Panc1 (cell line): ENCODE measurements at regions not wholly inside any gene's neighbourhood (a gene's known extent, or its start where the extent isn't known, plus 50 kb on each side); places are given as distances from the start of the nearest gene placed in this dataset.

Source experiments
- ATAC-seq: fragments of 200-7000 bp; cut with Tn5 transposase; 2 replicates; pipeline ENCODE4 v1.9.1; 2020; ENCODE audit warnings: mild to moderate bottlenecking, moderate library complexity
- BruUV-seq: library from RNA; stranded (reverse); fragments of 400-500 nt; replicated peaks from 2 replicates; lab custom pipeline; 2021; lab: Mats Ljungman, UMichigan
- CTCF ChIA-PET: fragments of 300-600 bp; sonication (Branson Sonifier 250); formaldehyde crosslinking; loops from one replicate; lab custom pipeline; 2022; ENCODE audit warnings: antibody characterized with exemption; lab: Charles Lee
- POLR2A ChIA-PET: fragments of 300-600 bp; sonication (Branson Sonifier 250); formaldehyde crosslinking; loops from one replicate; lab custom pipeline; 2022; ENCODE audit warnings: antibody characterized with exemption; lab: Charles Lee
- DNase-seq: peaks from one replicate; pipeline ENCODE4 v3.0.0-alpha.2; 2010; ENCODE audit warnings: low read depth, low spot score
- H3K27ac ChIP-seq: 2 replicates; pipeline ENCODE4 v1.5.1; 2011; ENCODE audit warnings: mild to moderate bottlenecking, low read length, inconsistent platforms
- H3K27me3 ChIP-seq: fragments of 200-500 bp; sonication (Bioruptor generic); 2 replicates; pipeline ENCODE4 v1.6.0; 2014; ENCODE audit warnings: low read length, inconsistent platforms; ENCODE audit not compliant: control insufficient read depth, insufficient read depth
- H3K36me3 ChIP-seq: fragments of 200-500 bp; sonication (Bioruptor generic); 2 replicates; pipeline ENCODE4 v1.5.1; 2014; ENCODE audit warnings: inconsistent platforms, mild to moderate bottlenecking, low read length, moderate library complexity; ENCODE audit not compliant: control insufficient read depth, insufficient read depth
- H3K4me1 ChIP-seq: 2 replicates; pipeline ENCODE4 v1.5.1; 2011; ENCODE audit warnings: inconsistent platforms, mild to moderate bottlenecking, low read length, moderate library complexity; ENCODE audit not compliant: control insufficient read depth, insufficient read depth
- H3K4me3 ChIP-seq, 2 experiments: 2 replicates each; pipeline ENCODE4 v1.5.1; 2011 to 2012; ENCODE audit warnings: low read depth in 2 of 2, low read length in 2 of 2, mild to moderate bottlenecking in 2 of 2, inconsistent platforms in 1 of 2, moderate library complexity in 1 of 2
- H3K9me3 ChIP-seq: fragments of 200-500 bp; sonication (Bioruptor generic); 2 replicates; pipeline ENCODE4 v1.5.1; 2014; ENCODE audit warnings: low read depth, mild to moderate bottlenecking, inconsistent platforms, low read length, moderate library complexity; ENCODE audit not compliant: control insufficient read depth, insufficient read depth
- CTCF ChIP-seq: fragments of 450-650 bp; IDR thresholded peaks from 2 replicates; pipeline ENCODE4 v1.5.1; 2017; ENCODE audit warnings: mild to moderate bottlenecking
- POLR2AphosphoS5 ChIP-seq: IDR thresholded peaks from 2 replicates; pipeline ENCODE4 v1.6.1; 2012; ENCODE audit warnings: mild to moderate bottlenecking, low read depth, low read length, moderate library complexity
- REST ChIP-seq, 2 experiments: IDR thresholded peaks; 2 replicates each; pipeline ENCODE4 v1.6.1; 2011 to 2012; ENCODE audit warnings: low read depth in 2 of 2, control low read depth in 1 of 2, low read length in 1 of 2, mild to moderate bottlenecking in 1 of 2, moderate library complexity in 1 of 2; ENCODE audit not compliant: insufficient read depth in 1 of 2
- SIN3A ChIP-seq: IDR thresholded peaks from 2 replicates; pipeline ENCODE4 v1.6.1; 2012; ENCODE audit warnings: low read depth, mild to moderate bottlenecking, low read length, moderate library complexity, borderline replicate concordance; ENCODE audit not compliant: insufficient read depth
- TCF7L2 ChIP-seq: IDR thresholded peaks from 2 replicates; pipeline ENCODE4 v1.6.1; 2011; ENCODE audit warnings: mild to moderate bottlenecking, low read depth, low read length, inconsistent platforms
- in situ Hi-C: cut with HindIII; loops from 2 replicates; pipeline ENCODE4 v1.10.0; 2016; ENCODE audit warnings: low sequenced_read_pairs, low pct_unique_long_range_greater_than_20kb
- intact Hi-C: fragments of 100-400 bp; cut with micrococcal nuclease; formaldehyde crosslinking; loops from one replicate; pipeline ENCODE4 v1.10.0; 2022; ENCODE audit not compliant: unreplicated experiment

- H3K36me3 ChIP-seq, result no peaks in the 10 kb centered on the region
- TF ChIP-seq CTCF (no peak), SIN3A (no peak), TCF7L2 (no peak), POLR2AphosphoS5 (no peak), REST (IDR thresholded peaks at IDR 0.05; ENCODE audit: insufficient read depth in 1 of 2, low read depth in 2 of 2, low read length in 1 of 2) (no peak)
- POLR2A ChIA-PET, result no interaction called here
- H3K4me3 ChIP-seq, result no peak overlapping the region
- DNase-seq (no peak), ATAC-seq (no peak)
- no TSS peak for BruUV-seq
- CTCF ChIA-PET, result no interaction called here
- intact Hi-C loops (no loop called here), in situ Hi-C loops (no loop called here)
- H3K4me1 ChIP-seq, result no peaks in the 10 kb centered on the region
- H3K9me3 ChIP-seq, result no peaks in the 10 kb centered on the region
- H3K27me3 ChIP-seq, result no peaks in the 10 kb centered on the region
- H3K27ac ChIP-seq, result no peak overlapping the region
Measured at GRCh38 chr17:56028837-56029236, 124.4 kb upstream of the ANKFN1 start.

GRCh38 chr17:56030009-56030624 lies 123.2 kb upstream of the ANKFN1 start:
- H3K36me3 ChIP-seq, result no peaks in the 10 kb centered on the region
- BruUV-seq, result no TSS peak
- DNase-seq (no peak), ATAC-seq (no peak)
- ChIA-PET POLR2A (no interaction called here), CTCF (no interaction called here)
- H3K4me3 ChIP-seq, result no peak overlapping the region
- H3K27me3 ChIP-seq, result no peaks in the 10 kb centered on the region
- TF ChIP-seq CTCF, result 0 out of 2 replicates have a peak, but pooled peaks have one; percentile 4
- no peak for TF ChIP-seq SIN3A
- no peaks in the 10 kb centered on the region for H3K4me1 ChIP-seq
- no peaks in the 10 kb centered on the region for H3K9me3 ChIP-seq
- intact Hi-C loops, result no loop called here
- in situ Hi-C loops, result no loop called here
- H3K27ac ChIP-seq, result no peak overlapping the region
